C4-2B (cell line): ENCODE measurements at regions not wholly inside any gene's neighbourhood (a gene's known extent, or its start where the extent isn't known, plus 50 kb on each side); places are given as distances from the start of the nearest gene placed in this dataset.

ENCODE experiments used
- CTCF ChIP-seq: fragments of 450-650 bp; conservative IDR thresholded peaks from 2 replicates; pipeline ENCODE4 v1.5.1; 2017; ENCODE audit warnings: mild to moderate bottlenecking
- ZFX ChIP-seq: fragments of 450-650 bp; IDR thresholded peaks from 2 replicates; pipeline ENCODE4 v1.6.1; 2017

GRCh38 chr1:76705560-76705959 is 161.7 kb upstream of the ST6GALNAC5 start:
- TF ChIP-seq CTCF (no peak), ZFX (no peak)
